ENCODE measurements at regions not wholly inside any gene's neighbourhood (a gene's known extent, or its start where the extent isn't known, plus 50 kb on each side); places are given as distances from the start of the nearest gene placed in this dataset.

DNA sequence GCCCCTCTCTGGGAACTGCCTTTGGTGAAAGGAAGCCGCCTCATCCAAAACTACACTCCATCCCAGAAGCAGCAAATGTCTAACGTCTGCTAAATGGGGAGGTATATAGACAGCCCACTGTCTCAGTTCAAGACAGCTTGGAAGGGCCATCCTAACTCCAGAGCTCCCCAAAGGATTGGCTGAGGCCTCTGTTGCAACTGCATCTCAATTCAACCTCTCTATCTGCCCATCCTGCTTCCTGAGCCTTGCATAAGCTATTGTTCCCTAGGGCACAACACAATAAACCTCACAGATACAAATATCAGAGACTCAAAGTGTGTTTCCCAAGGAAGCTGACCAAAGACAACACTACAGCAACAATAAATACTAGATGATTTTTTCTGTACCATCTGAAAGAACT lies 495.2 kb upstream of the SOX5 start:
- no peaks in the 10 kb centered on the region for H3K36me3 Mint-ChIP-seq (ENCODE audit: unreplicated experiment)
- DNase-seq (ENCODE audit: extremely low spot score, unreplicated experiment) = no peak
- no peaks in the 10 kb centered on the region for H3K9me3 Mint-ChIP-seq (ENCODE audit: unreplicated experiment)
- no peaks in the 10 kb centered on the region for H3K27me3 Mint-ChIP-seq (ENCODE audit: unreplicated experiment)
- no peaks in the 10 kb centered on the region for H3K4me1 Mint-ChIP-seq (ENCODE audit: unreplicated experiment)
- H3K27ac Mint-ChIP-seq (ENCODE audit: unreplicated experiment) = no peak overlapping the region
- no peak overlapping the region for H3K4me3 Mint-ChIP-seq (ENCODE audit: unreplicated experiment)
- TF ChIP-seq, protein P1, sequence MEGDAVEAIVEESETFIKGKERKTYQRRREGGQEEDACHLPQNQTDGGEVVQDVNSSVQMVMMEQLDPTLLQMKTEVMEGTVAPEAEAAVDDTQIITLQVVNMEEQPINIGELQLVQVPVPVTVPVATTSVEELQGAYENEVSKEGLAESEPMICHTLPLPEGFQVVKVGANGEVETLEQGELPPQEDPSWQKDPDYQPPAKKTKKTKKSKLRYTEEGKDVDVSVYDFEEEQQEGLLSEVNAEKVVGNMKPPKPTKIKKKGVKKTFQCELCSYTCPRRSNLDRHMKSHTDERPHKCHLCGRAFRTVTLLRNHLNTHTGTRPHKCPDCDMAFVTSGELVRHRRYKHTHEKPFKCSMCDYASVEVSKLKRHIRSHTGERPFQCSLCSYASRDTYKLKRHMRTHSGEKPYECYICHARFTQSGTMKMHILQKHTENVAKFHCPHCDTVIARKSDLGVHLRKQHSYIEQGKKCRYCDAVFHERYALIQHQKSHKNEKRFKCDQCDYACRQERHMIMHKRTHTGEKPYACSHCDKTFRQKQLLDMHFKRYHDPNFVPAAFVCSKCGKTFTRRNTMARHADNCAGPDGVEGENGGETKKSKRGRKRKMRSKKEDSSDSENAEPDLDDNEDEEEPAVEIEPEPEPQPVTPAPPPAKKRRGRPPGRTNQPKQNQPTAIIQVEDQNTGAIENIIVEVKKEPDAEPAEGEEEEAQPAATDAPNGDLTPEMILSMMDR (IDR thresholded peaks at IDR 0.05) = no peak

DNA sequence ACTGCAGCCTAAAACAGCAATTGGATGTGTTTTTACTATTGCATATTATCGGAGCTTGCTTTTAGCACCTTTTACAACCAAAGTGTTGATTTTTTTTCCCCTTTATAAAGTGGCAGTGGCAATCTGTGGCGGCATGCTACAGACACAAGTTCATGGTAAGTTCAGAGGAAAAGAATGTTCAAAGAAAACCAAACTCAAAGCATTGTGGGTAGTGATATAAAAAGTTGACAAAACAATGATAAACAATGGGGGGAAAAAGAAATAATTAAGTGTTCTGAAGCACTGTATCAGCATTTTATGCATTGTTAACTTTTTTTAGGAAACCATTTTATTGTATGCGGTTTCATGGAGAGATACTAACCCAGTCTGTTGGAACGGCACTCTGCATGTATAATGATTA lies 492.0 kb upstream of the SOX5 start:
- no peak for DNase-seq (ENCODE audit: extremely low spot score, unreplicated experiment)
- no peaks in the 10 kb centered on the region for H3K4me1 Mint-ChIP-seq (ENCODE audit: unreplicated experiment)
- TF ChIP-seq, protein P1 (IDR thresholded peaks at IDR 0.05) = no peak
- peaks cover 4% of the 10 kb centered on the region for H3K9me3 Mint-ChIP-seq (ENCODE audit: unreplicated experiment)
- H3K4me3 Mint-ChIP-seq (ENCODE audit: unreplicated experiment) = no peak overlapping the region
- no peak overlapping the region for H3K27ac Mint-ChIP-seq (ENCODE audit: unreplicated experiment)
- no peaks in the 10 kb centered on the region for H3K27me3 Mint-ChIP-seq (ENCODE audit: unreplicated experiment)
- H3K36me3 Mint-ChIP-seq (ENCODE audit: unreplicated experiment) = no peaks in the 10 kb centered on the region

DNA sequence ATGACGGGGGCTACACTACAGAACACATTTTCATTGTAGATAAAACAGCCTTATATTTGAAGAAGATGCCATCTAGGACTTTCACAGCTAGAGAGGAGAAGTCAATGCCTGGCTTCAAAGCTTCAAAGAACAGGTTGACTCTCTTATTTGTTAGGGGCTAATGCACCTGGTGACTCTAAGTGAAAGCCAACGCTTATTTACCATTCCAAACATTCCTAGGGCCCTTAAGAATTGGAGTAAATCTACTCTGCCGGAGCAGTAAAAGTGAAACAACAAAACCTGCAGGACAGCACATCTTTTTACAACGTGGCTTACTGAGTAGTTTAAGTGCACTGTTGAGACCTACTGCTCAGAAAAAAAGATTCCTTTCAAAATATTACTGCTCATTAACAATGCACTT lies 487.2 kb upstream of the SOX5 start:
- Mint-ChIP-seq H3K27ac (ENCODE audit: unreplicated experiment) (no peak overlapping the region), H3K36me3 (ENCODE audit: unreplicated experiment) (no peaks in the 10 kb centered on the region), H3K4me1 (ENCODE audit: unreplicated experiment) (no peaks in the 10 kb centered on the region), H3K9me3 (ENCODE audit: unreplicated experiment) (peaks cover 4% of the 10 kb centered on the region), H3K27me3 (ENCODE audit: unreplicated experiment) (no peaks in the 10 kb centered on the region), H3K4me3 (ENCODE audit: unreplicated experiment) (no peak overlapping the region)
- TF ChIP-seq, protein P1 (IDR thresholded peaks at IDR 0.05) = no peak
- no peak for DNase-seq (ENCODE audit: extremely low spot score, unreplicated experiment)

DNA sequence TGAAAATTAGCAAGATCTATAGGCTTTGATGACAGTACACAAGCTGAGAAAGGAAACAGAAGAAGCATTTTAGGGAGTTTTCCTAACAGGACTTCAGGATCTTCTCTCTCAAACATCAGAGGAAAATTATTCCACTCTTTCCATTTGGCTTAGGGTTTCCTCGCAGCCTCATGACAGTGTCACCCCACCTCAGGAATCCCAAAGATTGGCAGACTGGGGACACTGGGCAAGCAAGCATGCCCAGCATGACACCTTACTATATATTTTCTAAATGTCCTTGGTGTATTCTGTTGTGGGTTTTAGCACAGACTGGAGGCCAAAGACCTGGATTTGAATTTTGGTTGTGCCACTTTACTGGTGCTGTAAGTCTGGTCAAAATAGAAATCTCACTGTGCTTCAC lies 482.4 kb upstream of the SOX5 start:
- Mint-ChIP-seq H3K4me1 (ENCODE audit: unreplicated experiment) (no peaks in the 10 kb centered on the region), H3K4me3 (ENCODE audit: unreplicated experiment) (no peak overlapping the region), H3K9me3 (ENCODE audit: unreplicated experiment) (peaks cover 3% of the 10 kb centered on the region), H3K36me3 (ENCODE audit: unreplicated experiment) (no peaks in the 10 kb centered on the region), H3K27me3 (ENCODE audit: unreplicated experiment) (no peaks in the 10 kb centered on the region), H3K27ac (ENCODE audit: unreplicated experiment) (no peak overlapping the region)
- TF ChIP-seq, protein P1 (IDR thresholded peaks at IDR 0.05) = no peak
- no peak for DNase-seq (ENCODE audit: extremely low spot score, unreplicated experiment)

DNA sequence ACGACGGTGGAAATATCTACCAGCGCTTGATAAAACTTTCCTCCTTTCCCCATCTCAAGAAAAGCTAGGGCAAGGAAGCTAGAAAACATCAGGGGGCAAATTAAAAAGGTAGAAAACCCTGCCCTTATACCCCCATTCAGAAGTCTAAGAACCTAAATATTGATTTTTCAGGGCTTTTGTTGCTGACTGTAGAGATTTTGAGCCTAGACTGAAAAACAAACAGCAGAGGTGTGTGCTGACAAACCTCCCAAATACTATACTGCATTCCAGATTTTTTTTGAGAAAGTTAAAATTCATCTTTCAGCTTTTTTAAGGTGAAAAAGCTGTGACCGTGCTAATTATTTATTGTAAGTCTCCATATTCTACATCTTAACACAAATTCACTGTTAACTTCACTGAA lies 478.3 kb upstream of the SOX5 start:
- Mint-ChIP-seq H3K36me3 (ENCODE audit: unreplicated experiment) (no peaks in the 10 kb centered on the region), H3K4me1 (ENCODE audit: unreplicated experiment) (no peaks in the 10 kb centered on the region), H3K9me3 (ENCODE audit: unreplicated experiment) (no peaks in the 10 kb centered on the region), H3K27me3 (ENCODE audit: unreplicated experiment) (no peaks in the 10 kb centered on the region), H3K4me3 (ENCODE audit: unreplicated experiment) (no peak overlapping the region), H3K27ac (ENCODE audit: unreplicated experiment) (no peak overlapping the region)
- DNase-seq (ENCODE audit: extremely low spot score, unreplicated experiment) = no peak
- TF ChIP-seq, protein P1 (IDR thresholded peaks at IDR 0.05) = no peak
